Esophagus squamous epithelium (tissue), 4 donors: ENCODE measurements at regions not wholly inside any gene's neighbourhood (a gene's known extent, or its start where the extent isn't known, plus 50 kb on each side); places are given as distances from the start of the nearest gene placed in this dataset.

Experiments
- POLR2A ChIP-seq, 4 donors: fragments of 450-650 bp; IDR thresholded peaks; one replicate each; pipeline ENCODE4 v1.6.1; 2017; ENCODE audit warnings: antibody characterized with exemption in 4 of 4, mild to moderate bottlenecking in 4 of 4, moderate library complexity in 3 of 4
- TF ChIP-seq, protein P1 (sequence below), 6 experiments: fragments of 450-650 bp in 4 of 6; fragments of 200-600 bp in 2 of 6; sonication (generic) in 2 of 6; IDR thresholded peaks; one replicate each; pipeline ENCODE4 v1.5.1; 2016 to 2019; ENCODE audit warnings: antibody characterized with exemption in 6 of 6, mild to moderate bottlenecking in 4 of 6, moderate library complexity in 4 of 6

- TF ChIP-seq, protein P1, sequence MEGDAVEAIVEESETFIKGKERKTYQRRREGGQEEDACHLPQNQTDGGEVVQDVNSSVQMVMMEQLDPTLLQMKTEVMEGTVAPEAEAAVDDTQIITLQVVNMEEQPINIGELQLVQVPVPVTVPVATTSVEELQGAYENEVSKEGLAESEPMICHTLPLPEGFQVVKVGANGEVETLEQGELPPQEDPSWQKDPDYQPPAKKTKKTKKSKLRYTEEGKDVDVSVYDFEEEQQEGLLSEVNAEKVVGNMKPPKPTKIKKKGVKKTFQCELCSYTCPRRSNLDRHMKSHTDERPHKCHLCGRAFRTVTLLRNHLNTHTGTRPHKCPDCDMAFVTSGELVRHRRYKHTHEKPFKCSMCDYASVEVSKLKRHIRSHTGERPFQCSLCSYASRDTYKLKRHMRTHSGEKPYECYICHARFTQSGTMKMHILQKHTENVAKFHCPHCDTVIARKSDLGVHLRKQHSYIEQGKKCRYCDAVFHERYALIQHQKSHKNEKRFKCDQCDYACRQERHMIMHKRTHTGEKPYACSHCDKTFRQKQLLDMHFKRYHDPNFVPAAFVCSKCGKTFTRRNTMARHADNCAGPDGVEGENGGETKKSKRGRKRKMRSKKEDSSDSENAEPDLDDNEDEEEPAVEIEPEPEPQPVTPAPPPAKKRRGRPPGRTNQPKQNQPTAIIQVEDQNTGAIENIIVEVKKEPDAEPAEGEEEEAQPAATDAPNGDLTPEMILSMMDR (IDR thresholded peaks at IDR 0.05), result no peak
- TF ChIP-seq POLR2A (IDR thresholded peaks at IDR 0.05), result no peak
Observed at GRCh38 chr4:180310616-180311015, 1932.6 kb upstream of the TENM3 start.
